DMS53 treated with DMSO at 0.1 percent for 48 hours (cell line): ENCODE measurements at regions not wholly inside any gene's neighbourhood (a gene's known extent, or its start where the extent isn't known, plus 50 kb on each side); places are given as distances from the start of the nearest gene placed in this dataset.
"Not testable (repeated sequence)": the region's sequence is repeated elsewhere in the genome, so short reads cannot be mapped to it uniquely, and the experiment has no call there.

Experiments
- DNase-seq: peaks from one replicate; lab custom pipeline; 2025; ENCODE audit not compliant: unreplicated experiment; lab: John Stamatoyannopoulos, UW

DNA sequence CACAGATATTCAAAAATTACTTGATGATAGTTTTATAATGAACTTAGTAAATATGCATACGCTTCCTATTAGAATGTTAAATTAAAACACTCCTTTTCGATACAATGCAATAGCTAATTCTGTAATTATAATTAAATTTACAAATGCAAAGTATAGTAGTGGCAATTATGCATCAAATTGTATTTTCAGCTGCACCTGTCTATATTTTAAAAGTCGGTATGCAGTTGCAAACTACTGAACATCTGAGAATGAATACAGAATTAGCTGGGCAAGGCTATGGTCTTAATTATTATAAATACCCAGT lies 110.4 kb upstream of the ARHGAP42 start:
- DNase-seq: no peak

DNA sequence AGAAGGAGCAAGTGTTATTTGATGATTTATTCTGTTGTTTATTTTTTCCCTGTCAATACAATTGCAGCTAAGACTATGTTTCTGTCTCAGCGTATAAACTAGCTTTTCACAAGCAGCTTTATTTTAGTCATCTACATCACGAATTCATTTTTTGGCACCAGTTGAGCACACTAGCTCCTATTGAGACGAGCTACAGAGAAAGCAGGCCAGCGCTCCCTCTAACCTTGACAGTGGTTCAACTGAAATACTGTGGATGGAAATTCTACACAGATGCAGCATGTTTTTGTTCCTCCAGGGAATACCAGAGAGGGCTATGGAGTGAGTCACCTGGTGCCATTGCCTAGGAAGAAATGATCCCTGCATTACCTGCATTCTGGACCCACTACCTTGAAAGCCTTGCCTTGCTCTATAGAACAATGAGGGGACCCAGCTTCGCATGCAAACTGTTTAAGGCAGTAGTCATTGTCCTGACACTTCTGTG lies 108.2 kb upstream of the ARHGAP42 start:
- no peak for DNase-seq

DNA sequence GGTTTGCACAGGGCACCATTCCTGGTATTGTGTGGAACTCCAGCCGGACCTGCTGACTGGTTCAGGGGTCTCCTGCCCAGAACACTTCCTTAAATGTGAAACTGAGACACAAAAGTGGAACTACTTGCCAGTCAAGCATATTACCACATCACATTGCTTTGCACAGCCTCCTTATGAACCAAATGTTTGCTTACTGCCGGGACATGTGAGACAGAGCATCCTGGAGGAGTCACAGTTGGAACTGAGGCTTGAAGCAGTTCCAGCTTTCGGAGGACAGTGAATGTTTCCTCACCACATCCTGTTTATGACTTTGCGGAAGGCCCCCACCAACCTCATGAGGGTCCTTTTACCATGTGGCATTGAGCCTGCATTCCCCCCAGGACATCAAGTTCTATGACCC lies 105.8 kb upstream of the ARHGAP42 start:
- DNase-seq: no peak

DNA sequence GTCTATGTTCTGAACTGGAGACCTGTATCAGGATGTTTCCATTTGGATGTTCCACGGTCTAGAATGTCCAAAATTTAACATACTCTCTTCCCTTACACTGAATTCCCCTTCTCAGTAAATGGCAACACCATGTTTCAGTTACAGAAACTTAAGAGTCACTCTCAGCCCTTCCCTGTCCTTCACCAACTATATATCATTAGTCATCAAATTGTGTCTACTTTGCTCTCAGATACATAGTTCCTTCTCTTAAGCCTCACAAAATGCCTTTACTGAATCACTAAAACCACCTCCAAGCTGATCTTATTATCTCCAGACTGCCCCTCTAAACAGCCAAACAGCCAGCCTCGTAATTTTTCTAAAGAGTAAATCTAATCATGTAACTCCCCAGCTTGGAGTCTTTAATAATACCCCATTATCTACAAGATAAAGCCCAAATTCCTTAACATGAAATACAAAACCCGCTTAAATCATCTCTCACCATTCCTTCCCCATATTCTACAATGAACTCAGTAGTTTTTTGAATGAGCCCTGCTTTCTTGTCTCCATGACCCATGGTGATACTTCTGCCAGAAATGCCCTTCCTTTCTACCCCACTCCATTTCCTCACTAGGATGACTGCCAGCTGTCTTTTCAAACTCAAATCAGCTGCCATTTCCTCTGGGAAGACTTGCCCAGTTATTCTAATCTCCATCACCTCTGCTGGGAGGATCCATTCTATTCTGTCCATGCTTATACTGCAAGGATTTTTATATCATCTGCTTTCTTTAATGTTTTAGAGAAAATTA lies 102.7 kb upstream of the ARHGAP42 start:
- no peak for DNase-seq

DNA sequence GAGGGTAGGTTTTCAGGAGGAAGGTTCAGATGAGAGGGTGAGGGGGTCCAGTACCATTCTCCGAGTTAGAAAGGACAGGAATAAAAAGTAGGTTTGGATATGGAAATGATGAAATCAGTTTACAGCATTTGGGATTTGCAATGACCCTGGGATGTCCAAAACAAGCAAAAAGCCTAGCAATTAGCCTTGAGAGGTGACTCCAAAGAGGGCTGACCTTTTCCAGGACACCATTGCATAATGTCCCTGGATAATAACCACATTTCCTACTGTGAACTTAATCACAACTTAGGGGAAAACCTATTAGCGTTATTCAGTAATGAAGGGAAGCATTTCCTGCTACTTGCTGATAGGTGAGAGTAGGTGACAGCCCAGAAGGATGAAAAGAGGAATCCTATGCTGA lies 101.4 kb upstream of the ARHGAP42 start:
- no peak for DNase-seq

DNA sequence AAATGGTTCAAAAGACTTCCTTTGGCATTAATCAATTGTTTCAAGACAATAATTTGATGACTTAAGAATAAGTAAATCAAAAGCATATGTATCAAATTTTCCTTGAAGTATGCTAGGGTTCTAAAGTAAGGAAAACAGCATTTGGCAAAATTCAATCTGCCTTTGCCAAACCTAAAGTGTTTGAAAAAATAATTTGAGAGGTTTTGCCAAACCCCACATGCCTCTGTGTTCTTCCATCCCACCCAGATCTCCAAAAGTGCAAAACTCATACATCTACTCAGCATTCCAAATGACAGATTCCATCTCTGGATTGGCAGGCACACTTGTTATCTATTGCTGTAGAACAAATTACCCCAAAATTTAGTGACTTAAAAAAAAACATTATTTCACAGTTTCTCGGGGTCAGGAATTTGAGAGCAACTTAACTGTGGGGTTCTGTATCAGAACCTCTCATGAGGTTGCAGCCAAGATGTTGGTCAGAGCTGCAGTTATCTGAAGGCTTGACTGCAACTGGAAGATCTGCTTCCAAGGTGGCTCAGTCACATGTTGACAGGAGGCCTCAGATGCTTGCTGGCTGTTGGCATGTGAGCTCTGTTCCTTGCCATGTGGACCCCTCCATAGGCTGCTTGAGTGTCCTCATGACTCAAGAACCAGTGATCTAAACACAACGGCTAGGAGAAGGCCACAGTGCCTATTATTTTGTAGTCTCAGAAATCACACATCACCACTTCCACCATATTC lies 100.6 kb upstream of the ARHGAP42 start:
- no peak for DNase-seq

DNA sequence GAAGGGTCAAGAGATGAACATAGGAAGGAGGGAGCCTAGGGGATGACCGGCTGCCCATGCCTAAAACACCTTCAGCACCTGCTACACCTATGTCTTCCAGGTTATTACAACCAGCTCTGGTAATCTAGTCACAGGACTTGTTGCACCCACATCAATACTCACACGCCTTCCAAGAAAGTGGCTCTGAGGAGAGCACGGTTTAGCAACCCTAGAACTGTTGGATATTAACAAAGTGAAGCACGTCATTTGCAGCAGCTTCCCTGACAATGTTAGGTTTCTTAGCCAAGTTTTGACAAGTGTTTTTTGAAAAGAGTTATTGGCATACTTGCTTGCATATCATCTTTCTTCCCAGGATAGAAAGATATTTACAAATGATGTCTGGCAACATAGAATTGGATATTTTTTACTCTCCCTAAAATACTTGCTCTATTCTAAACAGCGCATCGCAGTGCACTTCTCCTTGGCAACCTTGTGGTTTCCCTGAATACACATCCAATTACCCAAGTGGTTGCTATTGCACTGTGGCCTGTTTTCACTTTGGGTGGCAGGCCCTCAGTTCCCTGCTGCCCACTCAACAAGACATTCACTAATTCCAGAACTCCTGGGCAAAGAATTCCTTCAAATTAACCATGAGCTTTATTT lies 94.3 kb upstream of the ARHGAP42 start:
- no peak for DNase-seq

DNA sequence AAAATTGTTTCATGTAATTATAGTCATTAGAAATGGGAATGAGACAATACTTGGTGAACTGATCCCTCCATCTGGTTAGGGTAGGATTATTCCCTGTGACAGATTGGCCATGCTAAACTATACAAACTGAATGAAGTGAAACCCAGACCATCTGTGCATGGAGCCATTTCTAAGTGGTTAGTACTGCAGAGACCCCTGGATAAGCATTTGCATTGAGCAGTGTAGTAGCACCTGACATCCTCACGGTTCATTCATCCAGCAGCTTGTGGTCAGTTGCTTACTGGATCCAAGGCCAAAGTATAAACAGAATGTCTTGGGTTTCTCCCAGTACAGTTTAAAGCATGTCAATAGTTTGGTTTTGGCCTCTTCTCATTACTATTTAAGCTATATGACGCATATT lies 93.8 kb upstream of the ARHGAP42 start:
- no peak for DNase-seq

DNA sequence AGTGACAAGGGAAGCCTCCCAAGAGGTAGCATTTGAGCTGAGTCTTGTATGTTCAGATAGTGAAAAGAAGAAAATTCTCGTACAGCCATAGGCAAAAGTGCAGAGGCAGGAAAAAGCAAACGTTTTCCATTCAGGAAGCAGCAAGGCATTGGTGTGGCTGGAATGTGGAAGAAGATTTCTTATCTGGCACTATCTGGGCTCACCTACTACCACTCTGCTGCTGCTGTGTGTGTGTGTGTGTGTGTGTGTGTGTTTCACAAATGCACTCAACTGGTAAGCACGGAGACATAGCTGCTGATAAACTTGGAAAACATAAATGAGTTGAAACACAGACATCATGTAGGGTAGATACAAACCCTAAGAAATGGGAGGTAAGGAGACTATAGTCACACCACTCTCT lies 92.8 kb upstream of the ARHGAP42 start:
- no peak for DNase-seq

DNA sequence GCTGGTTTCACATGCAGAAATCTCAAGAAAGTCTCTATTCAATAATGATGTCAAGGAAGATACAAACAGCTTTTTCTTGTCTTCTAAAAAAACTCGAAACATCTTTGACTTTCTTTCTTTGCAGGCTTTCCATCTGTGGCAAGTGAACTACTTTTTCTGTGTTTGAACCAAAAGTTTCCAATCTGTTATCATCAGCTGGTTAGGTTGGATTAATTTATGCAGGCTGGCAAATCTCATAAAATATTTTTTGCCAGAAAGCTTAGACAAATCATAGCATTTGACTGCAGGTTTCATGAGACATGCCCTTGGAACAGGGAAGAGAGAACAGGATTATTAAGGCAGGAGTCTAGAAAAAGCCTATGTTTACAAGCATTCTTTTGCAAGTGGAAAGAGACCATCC lies 86.1 kb upstream of the ARHGAP42 start:
- no peak for DNase-seq

DNA sequence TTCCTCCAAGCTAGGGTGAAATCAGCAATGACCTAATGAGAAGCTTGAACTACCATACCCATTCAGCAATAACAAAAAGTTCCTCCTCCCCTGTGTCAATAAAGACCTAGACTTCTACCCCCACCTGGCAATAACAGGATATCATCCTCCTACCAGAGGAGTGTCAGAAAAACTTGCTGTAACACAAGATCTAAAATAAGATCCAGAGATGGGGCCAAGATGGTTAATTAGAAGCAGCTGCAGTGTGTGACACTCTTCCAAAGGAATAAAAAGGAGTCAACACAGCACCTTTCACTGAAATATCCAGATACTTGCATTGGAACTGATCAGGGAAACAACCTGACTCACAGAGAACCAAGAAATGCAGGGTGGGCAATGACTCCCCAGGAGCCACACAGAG lies 84.4 kb upstream of the ARHGAP42 start:
- DNase-seq: no peak

DNA sequence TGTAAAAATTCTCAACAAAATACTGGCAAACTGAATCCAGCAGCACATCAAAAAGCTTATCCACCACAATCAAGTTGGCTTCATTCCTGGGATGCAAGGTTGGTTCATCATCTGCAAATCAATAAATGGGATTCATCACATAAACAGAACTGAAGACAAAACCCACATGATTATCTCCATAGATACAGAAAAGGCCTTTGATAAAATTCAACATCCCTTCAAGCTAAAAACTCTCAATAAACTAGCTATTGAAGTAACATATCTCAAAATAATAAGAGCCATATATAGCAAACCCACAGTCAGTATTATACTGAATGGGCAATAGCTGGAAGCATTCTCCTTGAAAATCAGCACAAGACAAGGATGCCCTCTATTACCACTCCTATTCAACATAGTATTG lies 79.3 kb upstream of the ARHGAP42 start:
- DNase-seq: not testable (repeated sequence)

DNA sequence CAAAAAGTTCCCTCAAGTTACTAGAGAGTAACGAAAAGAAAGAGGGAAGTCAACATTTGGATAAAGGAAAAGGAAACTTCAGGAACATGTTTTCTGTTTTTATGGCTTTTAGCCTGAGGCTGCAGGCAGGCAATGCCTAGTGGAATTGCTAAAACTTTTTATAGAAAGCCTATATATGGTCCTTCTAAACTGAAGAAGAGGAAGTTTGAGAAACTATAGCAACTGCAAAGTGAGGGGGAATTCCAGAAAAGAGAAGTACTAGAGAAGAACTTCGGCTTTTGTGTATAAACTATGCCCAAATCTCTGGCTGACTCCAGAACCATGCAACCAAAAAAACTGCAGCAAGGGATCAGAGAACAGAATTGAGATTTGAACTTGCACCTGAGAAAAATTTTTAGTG lies 74.3 kb upstream of the ARHGAP42 start:
- DNase-seq: no peak

DNA sequence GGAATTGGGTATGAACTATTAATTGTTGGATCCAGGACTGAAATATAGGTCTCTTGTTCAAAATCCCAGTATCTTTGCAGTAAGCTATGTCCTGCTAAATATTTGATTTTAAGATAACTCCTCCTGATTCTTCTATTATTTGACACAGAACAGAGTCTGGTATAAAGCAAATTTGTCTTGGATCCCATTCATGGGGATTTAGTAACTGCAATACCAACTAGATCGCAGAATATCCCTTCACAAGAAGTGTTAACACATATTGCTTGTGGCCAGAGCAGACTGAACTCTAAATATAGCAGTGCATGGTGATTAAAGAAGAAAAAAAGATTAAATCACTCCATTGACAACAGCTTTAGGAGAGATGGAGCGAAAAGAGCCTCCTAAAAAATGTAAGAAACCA lies 68.2 kb upstream of the ARHGAP42 start:
- DNase-seq: no peak

DNA sequence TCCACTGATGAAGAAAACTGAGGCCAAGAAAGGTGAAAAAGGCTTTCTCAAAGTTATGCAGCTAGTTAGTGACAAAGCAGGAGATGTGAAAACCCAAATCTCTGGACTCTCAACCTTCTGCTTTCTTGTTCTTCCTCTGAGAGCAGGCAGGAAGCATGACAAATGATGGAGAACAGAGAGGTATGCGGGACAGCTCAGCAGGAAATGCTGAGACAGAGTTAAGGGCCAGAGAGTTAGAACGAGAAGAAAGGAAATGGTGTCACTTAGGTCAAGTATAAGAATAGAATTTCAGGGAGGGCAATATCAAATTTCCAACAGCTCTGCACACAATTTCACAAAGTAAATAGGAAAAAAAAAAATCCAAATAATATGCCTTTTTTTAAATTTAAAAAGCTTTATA lies 67.6 kb upstream of the ARHGAP42 start:
- no peak for DNase-seq

DNA sequence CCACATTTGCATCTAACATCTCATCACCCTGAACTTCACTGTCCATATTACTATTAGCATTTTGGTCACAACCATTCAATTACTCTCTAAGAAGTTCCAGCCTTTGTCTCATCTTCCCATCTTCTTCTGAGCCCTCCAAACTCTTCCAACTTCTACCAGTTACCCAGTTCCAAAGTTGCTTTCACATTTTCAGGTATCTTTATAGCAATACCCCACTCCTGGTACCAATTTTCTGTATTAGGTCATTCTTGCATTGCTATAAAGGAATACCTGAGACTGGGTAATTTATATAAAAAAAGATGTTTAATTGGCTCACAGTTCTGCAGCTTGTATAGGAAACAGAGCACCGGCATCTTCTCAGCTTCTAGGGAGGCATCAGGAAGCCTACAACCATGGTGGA lies 64.7 kb upstream of the ARHGAP42 start:
- DNase-seq: no peak

DNA sequence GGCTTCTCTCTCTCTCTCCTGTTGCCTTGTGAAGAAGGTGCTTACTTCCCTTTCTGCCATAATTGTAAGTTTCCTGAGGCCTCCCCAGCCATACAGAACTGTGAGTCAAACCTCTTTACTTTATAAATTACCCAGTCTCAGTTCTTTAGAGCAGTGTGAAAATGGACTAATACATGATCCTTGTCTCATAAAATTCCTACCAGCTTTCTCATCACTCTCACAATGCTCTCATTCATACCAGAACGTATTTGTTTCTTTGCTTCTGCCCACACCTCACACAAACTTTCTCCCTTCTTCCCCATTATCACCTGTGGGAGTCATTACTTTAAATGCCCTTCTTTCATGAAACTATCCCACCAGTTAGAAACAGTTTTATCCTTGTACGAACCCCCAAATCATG lies 62.7 kb upstream of the ARHGAP42 start:
- no peak for DNase-seq

DNA sequence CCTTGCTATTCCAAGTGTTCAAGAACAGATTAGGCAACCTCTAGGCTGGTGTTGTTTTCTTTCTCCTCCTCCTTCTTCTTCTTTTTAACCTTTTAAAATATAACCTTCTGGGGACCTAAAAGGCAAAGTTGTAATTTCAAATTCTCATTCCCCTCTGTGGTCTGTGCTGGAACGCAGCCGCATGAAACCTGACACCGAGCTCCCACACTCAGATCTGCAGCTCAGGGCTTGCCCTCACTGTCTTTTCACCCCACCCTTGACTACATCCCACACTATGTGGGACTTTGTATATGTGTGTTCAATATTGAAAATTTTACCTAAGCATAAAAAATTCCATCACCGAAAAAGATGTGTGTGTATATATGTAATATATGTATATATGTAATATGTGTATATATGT lies 62.0 kb upstream of the ARHGAP42 start:
- no peak for DNase-seq

DNA sequence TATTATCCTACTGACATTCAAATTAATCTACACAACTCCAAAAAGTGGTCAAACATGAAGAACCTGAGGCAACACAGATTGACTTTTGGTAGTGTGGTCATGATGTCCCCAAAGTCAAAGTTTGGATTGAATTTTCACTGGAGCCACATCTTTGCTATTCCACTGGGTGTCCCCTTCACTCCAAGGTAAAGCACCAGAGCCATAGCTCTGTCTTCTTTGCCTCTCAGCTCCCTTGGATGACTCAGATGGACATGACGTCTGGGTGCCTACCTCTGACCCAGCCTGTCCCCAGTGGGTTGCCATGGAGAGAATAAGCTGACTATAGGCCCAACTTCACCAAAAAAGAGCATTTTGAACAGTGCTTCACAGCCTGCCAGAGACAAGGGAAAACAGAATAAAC lies 57.4 kb upstream of the ARHGAP42 start:
- no peak for DNase-seq

DNA sequence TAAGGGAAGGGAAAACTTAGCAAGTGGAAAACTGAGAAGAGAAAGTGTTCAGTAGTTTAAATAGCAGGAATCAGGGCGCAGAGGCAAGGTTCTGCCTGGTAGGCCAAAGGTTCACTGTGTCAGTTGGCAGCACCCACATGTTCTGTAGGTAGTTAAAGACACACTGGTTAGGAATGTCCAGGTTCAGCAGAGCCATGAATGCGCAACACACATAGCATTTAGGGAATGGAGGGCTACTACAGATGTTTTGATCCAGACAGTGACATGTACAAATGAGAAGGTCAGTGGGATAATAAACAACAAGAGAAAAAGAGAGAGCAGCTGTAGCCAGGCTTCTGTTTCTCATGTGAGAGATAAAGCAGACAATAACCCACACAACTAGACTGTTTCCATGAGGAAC lies 56.2 kb upstream of the ARHGAP42 start:
- DNase-seq: no peak

DNA sequence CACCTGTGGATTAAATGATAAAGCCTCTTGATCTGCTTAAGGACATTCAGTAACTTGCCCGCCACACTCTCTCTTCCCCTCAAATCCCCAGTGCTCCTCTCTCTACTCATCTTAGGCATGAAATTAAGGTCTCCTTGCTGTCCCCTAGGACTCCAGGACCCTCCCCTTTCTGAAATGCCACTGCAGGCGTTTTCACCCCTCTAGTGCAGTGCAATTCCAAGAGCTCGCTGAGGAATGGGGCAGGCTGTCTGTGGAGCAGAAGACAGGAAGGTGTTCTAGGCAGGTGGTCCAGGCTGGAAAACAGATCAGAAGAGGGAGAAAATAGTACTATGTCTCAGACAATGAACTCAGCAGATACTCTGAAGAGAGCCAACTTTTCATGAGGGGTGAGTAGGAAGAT lies 55.8 kb upstream of the ARHGAP42 start:
- no peak for DNase-seq

DNA sequence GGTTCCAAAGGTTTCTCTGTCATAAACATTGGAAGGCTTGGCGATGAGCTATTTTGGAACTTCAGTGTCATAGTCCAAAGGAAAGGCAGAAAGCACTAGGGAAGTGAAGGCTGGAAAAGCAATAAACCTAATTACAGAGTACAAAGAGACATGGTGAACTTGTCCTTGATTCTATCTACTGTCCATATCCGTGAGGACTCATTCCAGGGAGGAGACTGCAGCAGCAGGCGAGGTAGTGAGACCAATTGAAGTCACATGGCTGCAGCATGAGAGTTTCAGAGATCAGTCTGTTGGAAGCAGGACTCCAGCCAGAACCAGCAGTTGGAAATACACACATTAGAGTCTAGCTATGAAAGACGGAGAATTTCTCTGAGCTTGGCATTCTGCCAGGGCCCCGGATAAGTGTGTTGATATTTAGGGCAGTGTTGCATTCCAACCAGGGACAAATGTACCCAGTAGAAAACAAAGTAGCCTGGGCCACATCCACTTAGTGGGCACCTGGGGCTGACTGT lies 54.1 kb upstream of the ARHGAP42 start:
- DNase-seq: peak; percentile 78
